ENCODE measurements at regions not wholly inside any gene's neighbourhood (a gene's known extent, or its start where the extent isn't known, plus 50 kb on each side); places are given as distances from the start of the nearest gene placed in this dataset.

DNA sequence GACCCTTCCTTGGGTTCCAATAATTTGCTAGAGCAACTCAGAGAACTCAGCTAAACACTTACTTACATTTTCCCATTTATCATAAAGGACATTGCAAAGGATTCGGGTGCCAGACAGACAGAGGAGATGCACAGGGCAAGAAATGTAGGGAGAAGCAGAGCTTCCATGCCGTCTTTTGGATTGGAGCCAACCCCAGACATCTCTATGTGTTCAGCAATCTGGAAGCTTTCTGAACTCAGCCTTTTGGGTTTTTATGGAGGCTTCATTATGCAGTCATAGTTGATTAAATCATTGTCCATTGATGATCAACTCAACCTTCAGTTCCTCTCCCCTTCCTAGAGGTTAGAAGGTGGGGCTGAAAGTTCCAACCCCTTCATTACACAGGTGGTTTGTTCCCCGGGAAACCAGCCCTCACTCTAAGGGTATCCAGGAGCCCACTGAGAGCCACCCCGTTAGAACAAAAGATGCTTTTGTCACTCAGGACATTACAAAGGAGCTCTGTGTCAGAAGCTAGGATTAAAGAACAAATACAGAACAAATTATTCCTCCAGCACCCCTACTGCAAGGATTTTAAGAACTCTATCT, 211.9 kb upstream of the VSTM2A start:
- TF ChIP-seq, protein P1, sequence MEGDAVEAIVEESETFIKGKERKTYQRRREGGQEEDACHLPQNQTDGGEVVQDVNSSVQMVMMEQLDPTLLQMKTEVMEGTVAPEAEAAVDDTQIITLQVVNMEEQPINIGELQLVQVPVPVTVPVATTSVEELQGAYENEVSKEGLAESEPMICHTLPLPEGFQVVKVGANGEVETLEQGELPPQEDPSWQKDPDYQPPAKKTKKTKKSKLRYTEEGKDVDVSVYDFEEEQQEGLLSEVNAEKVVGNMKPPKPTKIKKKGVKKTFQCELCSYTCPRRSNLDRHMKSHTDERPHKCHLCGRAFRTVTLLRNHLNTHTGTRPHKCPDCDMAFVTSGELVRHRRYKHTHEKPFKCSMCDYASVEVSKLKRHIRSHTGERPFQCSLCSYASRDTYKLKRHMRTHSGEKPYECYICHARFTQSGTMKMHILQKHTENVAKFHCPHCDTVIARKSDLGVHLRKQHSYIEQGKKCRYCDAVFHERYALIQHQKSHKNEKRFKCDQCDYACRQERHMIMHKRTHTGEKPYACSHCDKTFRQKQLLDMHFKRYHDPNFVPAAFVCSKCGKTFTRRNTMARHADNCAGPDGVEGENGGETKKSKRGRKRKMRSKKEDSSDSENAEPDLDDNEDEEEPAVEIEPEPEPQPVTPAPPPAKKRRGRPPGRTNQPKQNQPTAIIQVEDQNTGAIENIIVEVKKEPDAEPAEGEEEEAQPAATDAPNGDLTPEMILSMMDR (IDR thresholded peaks at IDR 0.05): no peak
- no peak for TF ChIP-seq POLR2A (IDR thresholded peaks at IDR 0.05)
- DNase-seq (ENCODE audit: low spot score in 2 of 2): no peak
- intact Hi-C loops (cut with DNase I; ENCODE audit: low total_unique reads): no loop called here
- 54% methylated on average over 4 of the region's 4 CpGs for WGBS, 2 donors
- H3K4me3 ChIP-seq (ENCODE audit: low read depth, poor library complexity, severe bottlenecking): no peak overlapping the region

DNA sequence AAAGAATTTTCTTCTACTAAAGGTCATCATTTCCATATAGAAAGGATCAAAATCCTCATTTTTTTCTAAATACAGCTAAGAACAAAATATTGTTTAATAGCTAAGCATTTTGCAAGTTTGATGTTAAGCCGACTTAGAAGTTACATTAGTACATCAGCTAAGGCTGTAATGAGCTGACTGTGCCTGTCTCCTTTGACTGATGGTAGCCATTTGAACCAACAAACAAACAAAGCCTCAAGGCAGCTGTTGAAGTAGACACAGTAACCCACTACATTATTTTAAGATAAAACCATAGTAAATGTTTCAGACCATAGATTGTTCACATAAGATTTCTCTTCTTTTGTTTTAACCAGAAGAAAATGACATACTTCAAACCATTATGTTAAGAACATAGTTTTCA, 210.9 kb upstream of the VSTM2A start:
- no peak for TF ChIP-seq POLR2A (IDR thresholded peaks at IDR 0.05)
- TF ChIP-seq, protein P1 (IDR thresholded peaks at IDR 0.05): no peak
- DNase-seq (ENCODE audit: low spot score in 2 of 2): no peak
- 37 to 63% methylated on average over 1 of the region's 1 CpG for WGBS, 2 donors
- intact Hi-C loops (cut with DNase I; ENCODE audit: low total_unique reads): no loop called here
- H3K4me3 ChIP-seq (ENCODE audit: low read depth, poor library complexity, severe bottlenecking): no peak overlapping the region

DNA sequence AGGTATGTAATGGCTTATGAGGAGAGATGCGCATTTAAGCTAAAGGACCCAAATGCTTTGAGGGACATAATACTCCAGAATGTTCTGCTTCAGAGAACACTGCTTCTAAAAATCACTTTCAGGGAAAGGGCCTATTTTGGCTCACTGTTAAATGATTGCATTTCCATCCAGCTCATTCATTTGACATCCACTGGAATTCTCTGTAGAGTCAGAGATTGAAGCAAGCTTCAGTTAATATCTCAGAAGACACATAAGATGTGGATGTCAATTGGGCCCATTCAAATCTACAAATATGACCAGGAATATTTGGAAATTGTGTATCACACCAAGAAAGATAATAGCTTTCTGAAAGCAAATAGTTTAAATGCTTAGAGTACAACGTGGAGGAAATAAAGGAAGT, 209.9 kb upstream of the VSTM2A start:
- DNase-seq (ENCODE audit: low spot score in 2 of 2): no peak
- WGBS, 2 donors: 68 to 69% methylated on average over 2 of the region's 2 CpGs
- intact Hi-C loops (cut with DNase I; ENCODE audit: low total_unique reads): no loop called here
- H3K4me3 ChIP-seq (ENCODE audit: low read depth, poor library complexity, severe bottlenecking): no peak overlapping the region
- TF ChIP-seq POLR2A (IDR thresholded peaks at IDR 0.05): no peak
- TF ChIP-seq, protein P1 (IDR thresholded peaks at IDR 0.05): no peak

DNA sequence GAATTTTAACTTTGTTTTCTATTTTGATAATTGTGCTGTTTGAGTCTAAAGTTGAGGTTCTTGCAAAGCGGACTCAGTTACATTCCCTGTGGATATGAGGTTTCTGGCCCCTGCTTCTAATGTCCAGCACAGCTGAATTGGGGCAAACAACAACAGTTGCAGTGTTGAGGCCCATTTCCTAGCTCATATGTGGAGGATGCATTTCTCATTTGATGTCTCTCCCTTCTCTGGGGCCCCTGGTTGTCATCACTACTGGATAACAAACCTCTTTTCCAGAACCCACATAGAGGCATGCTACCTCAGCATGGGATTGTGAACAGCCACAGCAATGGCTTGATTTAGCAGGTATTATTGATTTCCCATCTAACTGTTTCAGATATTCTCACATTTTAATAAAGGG, 208.2 kb upstream of the VSTM2A start:
- WGBS, 2 donors: 76% methylated on average over 1 of the region's 1 CpG
- TF ChIP-seq POLR2A (IDR thresholded peaks at IDR 0.05): no peak
- TF ChIP-seq, protein P1 (IDR thresholded peaks at IDR 0.05): no peak
- DNase-seq (ENCODE audit: low spot score in 2 of 2): no peak
- no peak overlapping the region for H3K4me3 ChIP-seq (ENCODE audit: low read depth, poor library complexity, severe bottlenecking)
- intact Hi-C loops (cut with DNase I; ENCODE audit: low total_unique reads): no loop called here

DNA sequence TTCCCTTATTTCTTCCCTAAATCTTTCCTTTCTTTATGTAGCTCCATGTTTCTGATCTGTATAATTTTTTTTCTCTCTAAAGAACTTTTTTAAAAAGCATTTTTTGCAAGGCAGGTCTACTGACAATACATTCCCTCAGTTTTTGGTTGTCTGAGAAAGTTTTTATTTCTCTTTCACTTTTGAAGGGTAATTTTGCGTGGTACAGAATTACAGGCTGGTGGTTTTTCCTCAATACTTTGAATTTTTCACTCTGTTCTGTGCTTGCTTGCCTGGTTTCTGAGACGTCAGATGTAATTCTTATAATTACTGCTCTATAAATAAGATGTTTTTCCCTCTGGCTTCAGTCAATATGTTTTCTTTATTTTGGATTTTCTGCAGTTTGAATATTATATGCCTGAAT, 205.4 kb upstream of the VSTM2A start:
- intact Hi-C loops (cut with DNase I; ENCODE audit: low total_unique reads): no loop called here
- TF ChIP-seq, protein P1 (IDR thresholded peaks at IDR 0.05): no peak
- TF ChIP-seq POLR2A (IDR thresholded peaks at IDR 0.05): no peak
- no peak for DNase-seq (ENCODE audit: low spot score in 2 of 2)
- H3K4me3 ChIP-seq (ENCODE audit: low read depth, poor library complexity, severe bottlenecking): no peak overlapping the region
- WGBS, 2 donors: 49 to 56% methylated on average over 2 of the region's 2 CpGs

DNA sequence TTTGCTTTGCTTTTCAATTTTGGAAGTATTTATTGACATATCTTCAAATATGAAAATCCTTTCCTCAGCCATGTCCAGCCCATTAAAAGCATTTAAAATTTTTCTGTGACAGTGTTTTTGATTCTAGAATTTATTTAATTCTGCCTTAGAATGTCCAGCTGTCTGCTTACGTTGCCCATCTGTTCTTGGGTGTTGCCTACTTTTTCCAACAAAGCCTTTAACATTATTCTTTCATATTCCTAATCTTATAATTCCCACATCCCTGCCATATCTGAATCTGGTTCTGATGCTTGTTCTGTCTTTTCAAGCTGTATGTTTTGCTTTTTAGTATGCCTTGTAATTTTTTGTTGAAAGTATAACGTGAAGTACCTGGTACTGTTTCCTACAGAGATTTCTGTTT, 204.7 kb upstream of the VSTM2A start:
- 74 to 79% methylated on average over 2 of the region's 2 CpGs for WGBS, 2 donors
- H3K4me3 ChIP-seq (ENCODE audit: low read depth, poor library complexity, severe bottlenecking): no peak overlapping the region
- DNase-seq (ENCODE audit: low spot score in 2 of 2): no peak
- intact Hi-C loops (cut with DNase I; ENCODE audit: low total_unique reads): no loop called here
- TF ChIP-seq, protein P1 (IDR thresholded peaks at IDR 0.05): no peak
- no peak for TF ChIP-seq POLR2A (IDR thresholded peaks at IDR 0.05)
